LNCAP (cell line): ENCODE measurements at regions not wholly inside any gene's neighbourhood (a gene's known extent, or its start where the extent isn't known, plus 50 kb on each side); places are given as distances from the start of the nearest gene placed in this dataset.

Experiments
- CTCF ChIP-seq: fragments of 450-650 bp; IDR thresholded peaks from 2 replicates; pipeline ENCODE4 v1.5.1; 2017; ENCODE audit warnings: mild to moderate bottlenecking

GRCh38 chr3:69462022-69462825 lies 76.3 kb upstream of the FRMD4B start:
- TF ChIP-seq CTCF = no peak

GRCh38 chr3:69460034-69460433 lies 74.1 kb upstream of the FRMD4B start:
- TF ChIP-seq CTCF = no peak

GRCh38 chr3:69458803-69459365 lies 73.0 kb upstream of the FRMD4B start:
- no peak for TF ChIP-seq CTCF

- TF ChIP-seq CTCF = no peak; the same call in 1 of the 2 replicates
Observed at GRCh38 chr3:69456631-69457030, 70.7 kb upstream of the FRMD4B start.

- TF ChIP-seq CTCF = no peak
Observed at GRCh38 chr3:69454204-69454787, 68.4 kb upstream of the FRMD4B start.

- TF ChIP-seq CTCF = no peak
Observed at GRCh38 chr3:69452295-69452694, 66.4 kb upstream of the FRMD4B start.

- TF ChIP-seq CTCF = no peak
Observed at GRCh38 chr3:69451594-69451993, 65.7 kb upstream of the FRMD4B start.
